HG03159 (cell line): ENCODE measurements at regions not wholly inside any gene's neighbourhood (a gene's known extent, or its start where the extent isn't known, plus 50 kb on each side); places are given as distances from the start of the nearest gene placed in this dataset.

Experiments used
- ATAC-seq: cut with Tn5 transposase; IDR thresholded peaks from one replicate; pipeline ENCODE4 v1.9.1; 2021; ENCODE audit warnings: mild to moderate bottlenecking, moderate library complexity; ENCODE audit not compliant: unreplicated experiment

DNA sequence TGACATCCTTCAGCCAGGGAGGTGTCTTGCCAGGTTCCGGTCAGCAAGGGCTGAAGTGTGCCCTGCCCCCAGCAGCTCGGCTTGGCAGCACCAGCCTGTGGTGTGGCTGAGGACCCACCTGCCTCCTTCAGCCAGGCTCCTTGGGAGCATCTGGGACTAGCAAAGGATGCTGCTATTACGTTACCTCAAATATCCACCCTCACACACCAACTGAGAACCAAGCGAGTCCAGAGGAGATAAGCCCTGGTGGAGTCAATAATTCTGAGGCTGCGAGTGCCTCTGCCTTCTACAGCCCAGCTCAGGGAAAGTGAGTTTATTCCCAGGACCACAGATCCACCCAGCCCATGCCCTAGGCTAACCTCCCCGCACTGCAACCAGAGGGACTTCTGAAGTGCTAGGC is 57.1 kb upstream of the FSTL4 start:
- ATAC-seq = no peak

DNA sequence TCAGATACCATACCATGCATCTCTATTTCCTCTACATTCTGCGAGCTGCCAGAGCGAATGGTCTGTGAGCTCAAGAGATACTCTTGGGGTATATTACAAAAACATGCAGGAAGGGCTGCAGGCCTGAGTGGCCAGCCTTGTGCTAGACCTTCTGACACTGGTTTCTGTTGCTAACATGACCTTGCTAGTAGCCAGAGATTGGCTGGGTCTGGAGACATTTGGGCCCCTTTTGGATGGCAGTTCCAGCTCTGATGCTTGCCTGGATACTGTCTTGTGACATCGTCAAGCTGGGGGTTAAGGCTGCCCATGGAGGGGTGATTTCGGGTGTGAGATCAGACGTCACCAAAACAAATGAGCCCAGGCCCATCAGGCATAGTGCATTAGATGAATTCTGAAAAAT is 56.1 kb upstream of the FSTL4 start:
- ATAC-seq = no peak

DNA sequence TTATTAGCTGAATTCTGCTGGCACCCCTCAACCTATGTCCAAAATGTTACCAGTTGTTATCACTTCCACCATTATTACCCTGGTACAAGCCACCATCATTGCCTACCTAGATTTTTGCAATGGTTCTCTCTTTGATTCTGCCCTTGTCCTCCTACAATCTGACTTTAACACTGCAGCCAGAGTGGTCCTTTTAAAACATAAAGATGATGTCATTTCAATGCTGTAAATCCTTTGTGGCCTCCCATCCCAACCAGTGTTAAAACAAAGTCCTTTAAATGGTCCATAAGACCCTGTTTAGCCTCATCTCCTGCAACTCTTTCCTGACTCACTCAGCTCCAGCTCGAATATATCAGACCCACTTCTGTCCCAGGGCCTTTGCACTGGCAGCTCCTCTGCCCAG is 54.9 kb upstream of the FSTL4 start:
- no peak for ATAC-seq

DNA sequence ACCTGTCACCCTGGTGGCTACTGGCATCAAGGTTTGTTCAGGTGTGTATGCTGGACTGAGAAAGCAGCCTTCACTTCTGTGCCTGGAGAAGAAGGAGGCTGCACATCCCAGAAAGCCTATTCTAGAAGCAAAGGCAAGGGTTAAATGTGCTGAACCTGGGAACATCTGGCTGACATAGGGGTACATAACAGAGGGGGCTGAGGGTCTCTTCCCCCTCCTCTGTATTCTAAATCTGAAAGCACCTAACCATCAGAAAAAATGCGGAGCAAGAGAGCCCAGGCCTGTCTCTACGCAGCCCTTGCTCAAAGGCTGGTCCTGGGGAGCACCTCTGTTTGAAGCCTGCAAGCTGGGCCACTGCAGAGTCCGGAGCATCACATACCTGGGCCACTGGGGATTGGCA is 53.2 kb upstream of the FSTL4 start:
- no peak for ATAC-seq

DNA sequence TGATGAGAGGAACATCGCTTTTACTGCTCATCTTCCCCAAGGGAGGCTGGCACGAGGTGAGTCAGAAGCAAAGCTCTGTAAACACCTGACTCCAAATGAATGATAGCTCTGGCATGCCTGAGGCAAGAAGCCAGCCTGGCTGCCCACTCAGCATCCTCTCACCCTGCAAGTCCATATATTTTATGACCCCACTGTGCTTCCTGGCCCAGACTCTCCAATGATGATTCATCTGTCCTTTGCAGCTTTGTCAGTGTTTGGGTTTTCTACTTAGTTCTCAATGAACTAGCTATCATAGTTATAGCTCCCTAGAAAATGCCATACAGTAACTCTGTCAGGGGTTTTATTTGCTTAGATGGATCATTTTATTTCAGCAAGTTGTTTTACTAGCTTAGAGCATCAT is 52.1 kb upstream of the FSTL4 start:
- ATAC-seq = no peak

DNA sequence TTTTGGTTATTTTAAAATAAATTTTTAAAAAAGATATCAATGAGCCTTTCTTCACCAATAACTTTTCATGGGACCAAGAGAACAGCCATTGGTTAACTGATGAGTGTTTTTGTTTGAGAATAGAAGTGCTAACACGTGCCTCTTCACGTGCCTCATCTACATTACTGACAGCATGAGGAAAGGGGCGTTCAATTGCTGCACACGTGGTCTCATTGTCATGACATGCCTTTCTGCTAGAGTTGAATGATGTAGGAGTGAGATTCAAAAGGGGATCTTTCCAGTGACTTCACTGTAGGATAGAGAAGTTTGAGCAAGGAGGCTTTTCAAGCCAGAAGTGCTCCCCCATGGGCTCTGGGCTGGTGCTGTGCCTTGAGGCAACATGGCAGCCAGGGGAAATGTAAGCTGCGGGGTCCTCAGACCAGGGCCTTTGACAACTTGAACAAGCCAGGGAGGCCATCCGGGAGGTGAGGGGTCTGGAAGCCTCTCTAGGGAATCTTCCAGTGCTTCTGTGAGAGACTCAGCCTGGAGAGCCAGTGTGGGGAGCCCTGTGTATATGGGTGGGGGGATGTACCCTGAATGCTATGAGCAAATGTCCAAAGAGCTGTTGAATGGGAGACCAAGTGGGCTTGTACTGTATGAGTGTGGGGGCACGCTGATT is 51.2 kb upstream of the FSTL4 start:
- ATAC-seq = no peak

DNA sequence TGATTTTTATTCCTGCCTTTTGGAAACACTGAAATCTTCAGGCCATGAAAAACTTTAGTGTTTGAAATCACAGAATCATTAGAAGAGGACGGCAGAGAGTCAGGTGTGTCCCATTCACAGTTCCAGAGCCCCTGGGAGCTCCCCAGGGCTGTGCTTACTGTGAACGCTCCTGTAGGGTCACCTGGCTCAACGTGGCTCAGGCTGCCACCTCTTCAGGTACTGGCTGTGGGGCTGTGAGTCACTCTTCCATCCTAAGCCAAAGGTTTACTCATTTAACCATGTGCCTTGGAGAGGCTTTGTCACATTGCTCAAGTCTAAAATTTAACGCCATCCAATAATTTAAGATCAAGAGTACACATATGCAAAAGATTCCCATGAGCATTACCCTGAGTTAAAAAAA is 50.2 kb upstream of the FSTL4 start:
- ATAC-seq = no peak
